Glutamatergic neuron (in vitro differentiated cells): ENCODE measurements at regions not wholly inside any gene's neighbourhood (a gene's known extent, or its start where the extent isn't known, plus 50 kb on each side); places are given as distances from the start of the nearest gene placed in this dataset.

Source experiments
- DNase-seq: peaks from one replicate; pipeline ENCODE4 v3.0.0; 2022
- H3K27ac Mint-ChIP-seq: one replicate; pipeline ENCODE4 v1.8.0; 2020; ENCODE audit warnings: mild to moderate bottlenecking, mixed read lengths, inconsistent platforms; ENCODE audit not compliant: unreplicated experiment
- H3K27me3 Mint-ChIP-seq: one replicate; pipeline ENCODE4 v1.8.0; 2020; ENCODE audit warnings: mild to moderate bottlenecking, moderate library complexity, mixed read lengths, inconsistent platforms; ENCODE audit not compliant: unreplicated experiment
- H3K36me3 Mint-ChIP-seq: one replicate; pipeline ENCODE4 v1.8.0; 2020; ENCODE audit warnings: mild to moderate bottlenecking, mixed read lengths, inconsistent platforms; ENCODE audit not compliant: unreplicated experiment
- H3K4me1 Mint-ChIP-seq: one replicate; pipeline ENCODE4 v1.8.0; 2020; ENCODE audit warnings: mild to moderate bottlenecking, low read depth, mixed read lengths, inconsistent platforms; ENCODE audit not compliant: unreplicated experiment
- H3K4me3 Mint-ChIP-seq: one replicate; pipeline ENCODE4 v1.8.0; 2020; ENCODE audit warnings: mild to moderate bottlenecking, mixed read lengths, inconsistent platforms; ENCODE audit not compliant: unreplicated experiment
- H3K9me3 Mint-ChIP-seq: one replicate; pipeline ENCODE4 v1.8.0; 2020; ENCODE audit warnings: mild to moderate bottlenecking, moderate library complexity, mixed read lengths, inconsistent platforms; ENCODE audit not compliant: unreplicated experiment
- CTCF ChIP-seq: fragments of 200-600 bp; sonication (generic); IDR thresholded peaks from one replicate; pipeline ENCODE4 v1.5.0; 2021; ENCODE audit not compliant: partially characterized antibody, unreplicated experiment

GRCh38 chr11:70625582-70626518 lies 227.5 kb downstream of the CTTN start:
- TF ChIP-seq CTCF, result no peak
- Mint-ChIP-seq H3K36me3 (no peaks in the 10 kb centered on the region), H3K27ac (no peak overlapping the region), H3K27me3 (peaks cover 2% of the 10 kb centered on the region), H3K4me3 (no peak overlapping the region), H3K9me3 (no peaks in the 10 kb centered on the region), H3K4me1 (peaks cover 24% of the 10 kb centered on the region)
- peak; percentile 45 for DNase-seq

- no peak for TF ChIP-seq CTCF
- Mint-ChIP-seq H3K9me3 (no peaks in the 10 kb centered on the region), H3K4me1 (peaks cover 22% of the 10 kb centered on the region), H3K27ac (no peak overlapping the region), H3K36me3 (no peaks in the 10 kb centered on the region), H3K27me3 (peaks cover 2% of the 10 kb centered on the region), H3K4me3 (no peak overlapping the region)
- no peak for DNase-seq
Observed at GRCh38 chr11:70627219-70627618, 228.9 kb downstream of the CTTN start.

- no peak overlapping the region for H3K27ac Mint-ChIP-seq
- H3K36me3 Mint-ChIP-seq, result peaks cover 4% of the 10 kb centered on the region
- TF ChIP-seq CTCF, result no peak
- peaks cover 21% of the 10 kb centered on the region for H3K4me1 Mint-ChIP-seq
- H3K4me3 Mint-ChIP-seq, result peak overlapping the region; percentile 63
- DNase-seq, result no peak
- H3K9me3 Mint-ChIP-seq, result no peaks in the 10 kb centered on the region
- peaks cover 2% of the 10 kb centered on the region for H3K27me3 Mint-ChIP-seq
Observed at GRCh38 chr11:70628176-70628854, 230.0 kb downstream of the CTTN start.

GRCh38 chr11:70628855-70629844 lies 230.8 kb downstream of the CTTN start:
- Mint-ChIP-seq H3K9me3 (peaks cover under 1% of the 10 kb centered on the region), H3K36me3 (peaks cover 4% of the 10 kb centered on the region), H3K27ac (no peak overlapping the region), H3K4me3 (peak overlapping the region; percentile 63), H3K4me1 (peaks cover 18% of the 10 kb centered on the region), H3K27me3 (peaks cover 2% of the 10 kb centered on the region)
- DNase-seq, result no peak
- TF ChIP-seq CTCF, result no peak
